DOHH2 (cell line): ENCODE measurements at regions not wholly inside any gene's neighbourhood (a gene's known extent, or its start where the extent isn't known, plus 50 kb on each side); places are given as distances from the start of the nearest gene placed in this dataset.

ENCODE experiments used
- EZH2phosphoT487 ChIP-seq: fragments of 200-600 bp; sonication (generic); IDR thresholded peaks from 2 replicates; pipeline ENCODE4 v1.6.1; 2017; ENCODE audit warnings: borderline replicate concordance, mild to moderate bottlenecking, antibody characterized with exemption, low read length, moderate library complexity, mixed read lengths
- TF ChIP-seq, protein P1 (sequence below): fragments of 200-600 bp; sonication (generic); IDR thresholded peaks from one replicate; pipeline ENCODE4 v1.5.1; 2014; ENCODE audit warnings: antibody characterized with exemption, mild to moderate bottlenecking, low read depth, low read length; ENCODE audit not compliant: poor library complexity, severe bottlenecking

GRCh38 chr3:132984181-132984580, 54.0 kb upstream of the TMEM108 start:
- TF ChIP-seq, protein P1, sequence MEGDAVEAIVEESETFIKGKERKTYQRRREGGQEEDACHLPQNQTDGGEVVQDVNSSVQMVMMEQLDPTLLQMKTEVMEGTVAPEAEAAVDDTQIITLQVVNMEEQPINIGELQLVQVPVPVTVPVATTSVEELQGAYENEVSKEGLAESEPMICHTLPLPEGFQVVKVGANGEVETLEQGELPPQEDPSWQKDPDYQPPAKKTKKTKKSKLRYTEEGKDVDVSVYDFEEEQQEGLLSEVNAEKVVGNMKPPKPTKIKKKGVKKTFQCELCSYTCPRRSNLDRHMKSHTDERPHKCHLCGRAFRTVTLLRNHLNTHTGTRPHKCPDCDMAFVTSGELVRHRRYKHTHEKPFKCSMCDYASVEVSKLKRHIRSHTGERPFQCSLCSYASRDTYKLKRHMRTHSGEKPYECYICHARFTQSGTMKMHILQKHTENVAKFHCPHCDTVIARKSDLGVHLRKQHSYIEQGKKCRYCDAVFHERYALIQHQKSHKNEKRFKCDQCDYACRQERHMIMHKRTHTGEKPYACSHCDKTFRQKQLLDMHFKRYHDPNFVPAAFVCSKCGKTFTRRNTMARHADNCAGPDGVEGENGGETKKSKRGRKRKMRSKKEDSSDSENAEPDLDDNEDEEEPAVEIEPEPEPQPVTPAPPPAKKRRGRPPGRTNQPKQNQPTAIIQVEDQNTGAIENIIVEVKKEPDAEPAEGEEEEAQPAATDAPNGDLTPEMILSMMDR, result no peak
- no peak for TF ChIP-seq EZH2phosphoT487
